ENCODE measurements at regions not wholly inside any gene's neighbourhood (a gene's known extent, or its start where the extent isn't known, plus 50 kb on each side); places are given as distances from the start of the nearest gene placed in this dataset.

DNA sequence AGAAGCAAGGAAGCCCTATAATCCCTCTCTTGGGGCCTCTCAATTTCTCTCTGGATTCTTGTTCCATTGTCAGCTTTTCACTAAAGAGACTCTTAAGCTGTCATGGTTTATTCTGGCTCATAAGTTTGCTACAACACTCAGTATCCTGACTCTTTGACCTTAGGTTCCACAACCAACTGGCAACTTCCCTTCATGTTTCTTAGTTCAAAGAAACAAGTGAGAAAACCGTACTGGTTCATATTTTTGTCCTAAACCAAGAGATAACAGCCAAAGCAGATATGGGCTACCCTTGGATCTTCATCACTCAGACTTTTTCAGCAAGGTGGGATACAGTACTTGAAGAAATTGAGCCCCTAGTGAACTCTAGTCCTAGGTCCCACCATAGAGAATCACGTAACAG, 109.9 kb upstream of the CRIM1 start:
- TF ChIP-seq CTCF (IDR thresholded peaks at IDR 0.05; ENCODE audit: low read depth, low read length): no peak
- no peak for TF ChIP-seq EZH2phosphoT487 (IDR thresholded peaks at IDR 0.05; ENCODE audit: low read depth)

All from OCI-LY3 (cell line).